ENCODE measurements at regions not wholly inside any gene's neighbourhood (a gene's known extent, or its start where the extent isn't known, plus 50 kb on each side); places are given as distances from the start of the nearest gene placed in this dataset.

DNA sequence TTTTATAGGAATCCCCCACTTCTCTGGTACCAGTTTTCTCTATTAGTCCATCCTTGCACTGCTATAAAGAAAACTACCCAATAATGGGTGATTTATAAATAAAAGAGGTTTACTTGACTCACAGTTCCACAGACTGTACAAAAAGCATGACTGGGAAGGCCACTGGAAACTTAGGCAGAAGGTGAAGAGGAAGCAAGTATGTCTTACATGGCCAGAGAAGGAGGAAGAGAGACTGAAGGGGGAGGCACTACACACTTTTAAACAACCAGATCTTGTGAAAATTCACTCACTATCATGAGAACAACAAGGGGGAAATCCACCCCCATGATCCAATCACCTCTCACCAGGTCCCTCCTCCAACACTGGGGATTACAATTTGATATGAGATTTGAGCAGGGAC lies 68.9 kb upstream of the GNAZ start:
- TF ChIP-seq, protein P1, sequence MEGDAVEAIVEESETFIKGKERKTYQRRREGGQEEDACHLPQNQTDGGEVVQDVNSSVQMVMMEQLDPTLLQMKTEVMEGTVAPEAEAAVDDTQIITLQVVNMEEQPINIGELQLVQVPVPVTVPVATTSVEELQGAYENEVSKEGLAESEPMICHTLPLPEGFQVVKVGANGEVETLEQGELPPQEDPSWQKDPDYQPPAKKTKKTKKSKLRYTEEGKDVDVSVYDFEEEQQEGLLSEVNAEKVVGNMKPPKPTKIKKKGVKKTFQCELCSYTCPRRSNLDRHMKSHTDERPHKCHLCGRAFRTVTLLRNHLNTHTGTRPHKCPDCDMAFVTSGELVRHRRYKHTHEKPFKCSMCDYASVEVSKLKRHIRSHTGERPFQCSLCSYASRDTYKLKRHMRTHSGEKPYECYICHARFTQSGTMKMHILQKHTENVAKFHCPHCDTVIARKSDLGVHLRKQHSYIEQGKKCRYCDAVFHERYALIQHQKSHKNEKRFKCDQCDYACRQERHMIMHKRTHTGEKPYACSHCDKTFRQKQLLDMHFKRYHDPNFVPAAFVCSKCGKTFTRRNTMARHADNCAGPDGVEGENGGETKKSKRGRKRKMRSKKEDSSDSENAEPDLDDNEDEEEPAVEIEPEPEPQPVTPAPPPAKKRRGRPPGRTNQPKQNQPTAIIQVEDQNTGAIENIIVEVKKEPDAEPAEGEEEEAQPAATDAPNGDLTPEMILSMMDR (IDR thresholded peaks at IDR 0.05; ENCODE audit: insufficient read depth, low read length, poor library complexity, severe bottlenecking) = no peak
- TF ChIP-seq EZH2phosphoT487 (conservative IDR thresholded peaks at IDR 0.05; ENCODE audit: low read length) = no peak
